Fibroblast of peridontal ligament (primary cell): ENCODE measurements at regions not wholly inside any gene's neighbourhood (a gene's known extent, or its start where the extent isn't known, plus 50 kb on each side); places are given as distances from the start of the nearest gene placed in this dataset.

ENCODE experiments used
- DNase-seq: peaks from one replicate; pipeline ENCODE4 v3.0.0-alpha.2; 2010; ENCODE audit errors: extremely low read depth

DNA sequence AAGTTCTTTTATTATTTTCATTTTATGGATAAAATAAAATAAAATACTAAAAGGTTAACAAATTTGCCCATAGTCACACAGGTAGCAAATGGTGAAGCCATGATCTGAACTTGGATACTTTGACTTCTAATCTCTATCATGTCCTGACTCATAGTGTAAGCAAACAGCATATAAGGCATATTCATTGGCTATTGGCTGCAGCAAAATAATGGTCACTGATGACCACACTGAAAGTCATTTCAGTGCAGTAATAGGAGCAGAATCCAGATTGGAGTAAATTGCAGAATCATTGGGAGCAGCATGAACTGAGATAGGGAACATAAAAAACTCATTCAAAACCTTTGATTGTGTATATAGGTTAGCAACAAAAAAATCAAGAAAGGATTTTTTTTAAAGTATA lies 262.9 kb downstream of the PLA2G4A start:
- peak; percentile 8 for DNase-seq

GRCh38 chr1:187092104-187092503 lies 263.4 kb downstream of the PLA2G4A start:
- DNase-seq, result no peak

- DNase-seq, result peak; percentile 15
These were observed 267.9 kb downstream of the PLA2G4A start for GRCh38 chr1:187096689-187097088.

DNA sequence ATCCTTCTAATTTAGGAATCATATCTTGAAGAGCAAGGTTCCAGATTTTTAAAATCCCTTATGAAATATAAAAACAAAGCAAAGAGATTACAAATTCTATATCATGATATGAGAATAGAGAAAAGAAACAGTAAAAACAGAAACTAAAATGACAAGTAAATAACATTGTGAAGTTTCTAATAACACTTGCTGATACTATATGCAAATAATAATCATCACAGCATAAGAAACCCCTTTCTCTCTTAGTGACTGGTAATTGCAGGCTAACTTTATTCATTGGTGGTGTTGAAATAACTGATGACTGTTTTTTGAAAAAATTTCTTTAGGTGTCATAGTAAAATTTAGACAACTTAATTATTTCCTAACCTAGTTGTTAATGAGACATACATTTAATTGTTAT lies 281.6 kb downstream of the PLA2G4A start:
- DNase-seq, result no peak

DNA sequence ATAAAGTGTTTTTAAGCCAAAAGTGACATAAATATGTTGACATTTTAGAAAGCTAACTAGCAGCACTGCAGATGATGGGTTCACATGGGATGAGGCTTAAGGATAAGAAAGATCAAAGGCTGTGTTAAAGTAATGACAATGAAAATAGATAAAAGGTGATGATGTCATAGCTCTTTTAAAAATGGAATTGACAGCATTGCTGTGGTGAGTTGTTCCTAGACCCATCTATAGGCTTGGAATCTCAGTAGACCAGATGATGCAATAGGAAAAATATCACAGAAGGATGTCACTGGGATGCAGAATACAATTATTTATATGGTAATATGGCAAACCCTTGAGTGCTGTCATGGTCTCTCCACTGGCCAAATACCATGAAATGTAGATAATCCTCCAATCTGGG lies 286.0 kb downstream of the PLA2G4A start:
- DNase-seq, result no peak

GRCh38 chr1:187121661-187122060 lies 292.9 kb downstream of the PLA2G4A start:
- DNase-seq, result no peak

- DNase-seq, result no peak
These were observed 293.8 kb downstream of the PLA2G4A start for GRCh38 chr1:187122566-187122965.

DNA sequence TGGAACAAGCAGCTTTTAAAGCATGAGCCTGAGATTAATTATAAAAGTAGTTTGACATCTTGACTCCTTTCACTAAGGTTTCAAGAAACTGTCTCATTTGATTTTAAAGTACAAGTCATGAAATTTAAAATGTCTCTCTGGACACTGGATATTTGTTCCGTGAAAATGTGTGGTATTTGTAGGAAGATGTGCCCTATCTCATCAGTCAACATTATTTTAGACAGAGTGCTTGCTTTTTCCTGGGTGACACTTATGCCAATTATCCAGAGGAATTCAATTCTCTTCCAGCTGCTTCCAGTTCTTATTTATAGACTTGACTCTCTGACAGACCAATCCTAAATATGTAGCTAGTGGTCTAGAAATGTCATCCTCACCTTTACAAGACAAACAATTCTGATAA lies 300.4 kb downstream of the PLA2G4A start:
- DNase-seq, result no peak

DNA sequence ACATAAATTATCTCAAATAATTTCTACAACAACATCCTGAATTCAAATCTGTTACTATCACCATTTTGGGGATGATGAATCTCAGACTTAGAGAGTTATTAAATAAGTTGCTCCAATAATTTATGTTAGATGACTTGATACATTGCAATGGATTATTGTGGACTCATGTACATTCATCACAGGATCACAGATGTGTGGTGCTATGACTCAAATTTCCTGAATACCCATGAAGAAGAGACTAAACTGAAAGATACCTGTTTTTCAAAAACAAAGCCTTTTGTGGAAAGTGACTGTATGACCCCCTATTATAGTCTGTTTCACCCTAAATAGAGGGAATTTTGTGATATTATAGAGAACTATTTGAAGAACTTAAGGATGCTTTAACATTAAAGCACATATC lies 315.0 kb downstream of the PLA2G4A start:
- no peak for DNase-seq

DNA sequence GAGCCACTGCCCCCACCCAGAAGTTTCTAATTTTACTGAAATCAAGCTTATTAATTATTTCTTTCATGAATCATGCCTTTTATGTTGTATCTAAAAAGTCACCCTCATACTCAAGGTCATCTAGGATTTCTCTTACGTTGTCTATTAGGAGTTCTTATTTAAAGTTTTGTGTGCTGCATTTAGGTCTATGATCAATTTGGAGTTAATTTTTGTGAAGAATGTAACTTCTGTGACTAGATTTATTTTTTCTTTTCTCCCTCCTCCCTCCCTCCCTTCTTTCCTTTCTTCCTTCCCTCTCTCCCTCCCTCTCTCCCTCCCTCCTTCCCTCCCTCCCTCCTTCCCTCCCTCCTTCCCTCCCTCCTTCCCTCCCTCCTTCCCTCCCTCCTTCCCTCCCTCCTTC lies 317.6 kb downstream of the PLA2G4A start:
- DNase-seq, result no peak

DNA sequence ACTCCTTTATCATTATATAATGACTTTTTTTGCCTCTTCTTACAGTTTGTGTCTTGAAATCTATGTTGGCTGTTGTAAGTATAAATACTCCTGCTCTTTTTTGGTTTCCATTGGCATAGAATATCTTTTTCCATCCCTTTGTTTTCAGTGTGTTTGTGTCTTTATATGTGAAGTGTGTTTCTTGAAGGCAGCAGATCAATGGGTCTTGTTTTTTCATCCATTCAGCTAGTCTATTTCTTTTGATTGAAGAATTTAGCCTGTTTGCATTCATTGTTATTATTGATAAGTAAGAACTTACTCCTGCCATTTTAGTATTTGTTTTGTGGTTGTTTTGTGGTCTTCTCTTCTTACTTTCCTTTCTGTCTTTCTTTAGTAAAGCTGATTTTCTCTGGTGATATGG lies 322.8 kb downstream of the PLA2G4A start:
- DNase-seq, result no peak

DNA sequence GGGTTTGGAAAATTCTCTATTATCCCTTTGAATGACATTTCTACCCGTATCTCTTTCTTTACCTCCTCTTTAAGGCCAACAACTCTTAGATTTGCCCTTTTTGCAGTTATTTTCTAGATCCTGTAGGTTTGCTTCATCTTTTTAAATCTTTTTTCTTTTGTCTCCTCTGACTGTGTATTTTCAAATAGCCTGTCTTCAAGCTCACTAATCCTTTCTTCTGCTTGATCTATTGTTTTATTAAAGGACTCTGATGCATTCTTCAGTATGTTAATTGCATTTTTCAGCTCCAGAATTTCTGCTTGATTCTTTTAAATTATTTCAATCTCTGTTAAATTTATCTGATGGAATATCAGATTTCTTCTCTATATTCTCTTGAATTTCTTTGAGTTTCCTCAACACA lies 324.3 kb downstream of the PLA2G4A start:
- DNase-seq, result no peak

DNA sequence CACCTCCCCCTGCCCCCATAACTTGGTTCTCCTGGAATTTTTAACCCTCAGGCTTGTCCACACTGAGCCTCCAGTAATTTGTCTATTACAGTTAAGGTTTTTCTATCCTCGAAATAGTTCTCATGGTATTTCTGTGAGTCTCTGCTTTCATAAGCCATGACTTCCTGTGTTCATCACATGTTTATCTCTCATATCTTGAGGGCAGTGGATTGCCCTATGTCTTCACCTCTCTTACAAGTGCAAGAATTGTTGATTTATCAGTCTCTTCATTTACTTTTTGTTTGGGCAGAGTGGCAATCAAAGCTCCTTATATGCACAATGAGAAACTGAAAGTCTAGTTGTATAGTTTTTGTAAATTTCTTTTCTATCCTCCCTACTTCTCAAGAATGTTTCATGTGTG lies 328.4 kb downstream of the PLA2G4A start:
- DNase-seq, result peak; percentile 5

GRCh38 chr1:187157552-187157951 lies 328.8 kb downstream of the PLA2G4A start:
- no peak for DNase-seq

GRCh38 chr1:187167555-187167954 lies 338.8 kb downstream of the PLA2G4A start:
- no peak for DNase-seq

DNA sequence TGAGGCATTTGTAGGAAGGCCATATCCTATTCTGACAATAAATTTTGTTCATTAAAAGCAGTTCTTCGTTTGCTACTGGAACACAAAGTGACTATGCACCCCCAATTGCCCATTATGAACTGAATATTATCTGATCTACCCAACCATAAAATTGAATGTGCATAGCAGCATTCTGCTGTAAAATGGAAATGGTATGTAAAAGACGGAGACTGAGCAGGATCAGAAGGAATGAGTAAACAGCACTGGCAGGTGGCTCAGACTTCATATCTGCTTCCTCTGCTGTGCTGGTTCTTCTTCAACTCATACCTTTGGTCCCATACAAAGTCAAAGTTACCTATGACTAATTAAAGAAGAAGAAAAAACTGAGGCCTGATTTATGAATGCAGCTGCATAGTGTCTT lies 339.5 kb downstream of the PLA2G4A start:
- DNase-seq, result no peak

DNA sequence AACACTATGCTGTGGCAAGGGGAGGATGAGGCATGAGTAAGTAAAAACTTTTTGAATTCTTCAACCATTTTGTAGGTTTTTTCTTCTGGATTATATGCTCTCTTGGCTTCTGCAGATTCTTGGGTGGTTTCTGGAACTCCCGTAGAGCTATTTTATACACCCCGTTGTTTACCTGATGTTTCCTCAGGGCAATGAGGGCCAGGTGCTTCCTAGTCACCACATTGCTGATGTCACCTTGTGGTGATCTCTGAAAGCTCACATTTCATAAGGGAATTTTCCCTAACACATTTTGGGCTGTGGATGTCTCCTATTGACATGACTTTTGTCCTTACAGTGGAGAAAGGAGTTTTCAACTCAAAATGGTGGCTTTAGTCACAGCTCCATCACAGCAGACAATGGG lies 356.6 kb downstream of the PLA2G4A start:
- no peak for DNase-seq

DNA sequence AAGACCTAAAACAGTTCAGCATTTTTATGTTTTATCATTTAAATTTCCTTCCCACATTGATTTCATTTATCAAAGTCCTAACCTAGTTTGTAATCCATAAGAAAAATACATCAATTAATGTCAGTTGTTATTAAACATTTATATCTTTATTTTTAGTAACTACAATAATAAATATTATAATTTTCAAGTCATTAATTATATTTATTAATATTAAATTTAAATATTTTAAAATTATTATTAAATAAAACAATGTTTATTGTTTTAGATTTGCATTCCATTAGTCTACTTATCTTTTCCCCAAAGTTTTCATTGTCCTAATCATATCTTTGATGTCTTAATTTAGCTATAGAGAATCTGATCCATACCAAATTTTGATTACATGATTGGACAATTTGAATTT lies 368.9 kb downstream of the PLA2G4A start:
- DNase-seq, result no peak

GRCh38 chr1:187203257-187203656 lies 374.5 kb downstream of the PLA2G4A start:
- peak; percentile 46 for DNase-seq

- DNase-seq, result no peak
These were observed 383.6 kb downstream of the PLA2G4A start for GRCh38 chr1:187212377-187212776.

DNA sequence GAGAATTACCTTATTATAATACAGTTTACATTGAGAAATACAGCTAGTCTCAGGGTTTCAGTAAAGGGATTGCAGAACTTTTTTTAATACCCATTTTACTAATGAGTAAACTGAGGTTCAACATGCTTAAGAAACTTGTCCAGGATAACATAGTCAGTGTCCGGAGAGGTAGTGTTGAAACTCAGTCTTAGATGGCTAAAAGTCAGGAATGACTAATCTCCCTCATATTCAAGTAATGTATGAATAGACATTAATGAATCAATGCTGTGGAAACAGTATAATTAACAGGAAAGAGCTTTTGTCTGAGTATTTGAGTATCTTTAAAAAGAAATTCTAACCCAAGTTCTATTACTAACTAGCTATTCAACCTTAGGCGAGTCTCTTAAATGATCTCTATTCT lies 397.6 kb downstream of the PLA2G4A start:
- peak; percentile 17 for DNase-seq

GRCh38 chr1:187228790-187229189 lies 400.0 kb downstream of the PLA2G4A start:
- DNase-seq, result no peak

GRCh38 chr1:187229496-187229895 lies 400.7 kb downstream of the PLA2G4A start:
- no peak for DNase-seq

- DNase-seq, result no peak
These were observed 406.0 kb downstream of the PLA2G4A start for GRCh38 chr1:187234706-187235105.

DNA sequence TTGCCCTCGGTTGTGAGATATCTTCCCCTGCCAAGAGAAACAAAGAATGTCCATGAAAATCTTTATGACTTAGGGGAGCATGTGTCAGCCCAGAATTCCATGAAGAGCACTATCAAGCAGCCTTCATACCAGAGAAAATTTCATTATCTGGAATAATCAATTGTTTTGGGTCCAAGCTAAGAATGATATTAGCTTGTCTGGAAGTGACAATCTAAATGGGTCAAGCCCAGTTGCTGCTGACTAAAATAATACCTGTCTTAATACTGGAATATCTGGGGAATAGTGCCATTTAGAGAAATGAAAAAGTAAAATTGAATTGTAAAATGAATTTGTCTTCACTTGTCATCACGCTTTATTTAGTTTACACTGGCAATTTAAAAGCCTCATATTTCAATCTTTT lies 407.4 kb downstream of the PLA2G4A start:
- no peak for DNase-seq
